ENCODE measurements at regions not wholly inside any gene's neighbourhood (a gene's known extent, or its start where the extent isn't known, plus 50 kb on each side); places are given as distances from the start of the nearest gene placed in this dataset.

- no peak for TF ChIP-seq CTCF (conservative IDR thresholded peaks at IDR 0.05)
- TF ChIP-seq ZFX (IDR thresholded peaks at IDR 0.05), result no peak
Observed at GRCh38 chr18:60157810-60158209, 214.8 kb downstream of the MC4R start.

GRCh38 chr18:60153376-60153775, 219.2 kb downstream of the MC4R start:
- no peak for TF ChIP-seq ZFX (IDR thresholded peaks at IDR 0.05)
- TF ChIP-seq CTCF (conservative IDR thresholded peaks at IDR 0.05), result no peak
- H3K27ac ChIP-seq, result no peak overlapping the region

More at GRCh38 chr18:60157810-60158209, 214.8 kb downstream of the MC4R start:
- no peak overlapping the region for H3K27ac ChIP-seq

- TF ChIP-seq CTCF (conservative IDR thresholded peaks at IDR 0.05) (no peak), ZFX (IDR thresholded peaks at IDR 0.05) (no peak)
Observed at GRCh38 chr18:60149316-60149715, 223.3 kb downstream of the MC4R start.

GRCh38 chr18:60147323-60147722, 225.3 kb downstream of the MC4R start:
- H3K27ac ChIP-seq, result no peak overlapping the region
- TF ChIP-seq CTCF (conservative IDR thresholded peaks at IDR 0.05) (no peak), ZFX (IDR thresholded peaks at IDR 0.05) (no peak)

More at GRCh38 chr18:60149316-60149715, 223.3 kb downstream of the MC4R start:
- no peak overlapping the region for H3K27ac ChIP-seq

GRCh38 chr18:60146220-60146960, 226.2 kb downstream of the MC4R start:
- TF ChIP-seq ZFX (IDR thresholded peaks at IDR 0.05) (no peak), CTCF (conservative IDR thresholded peaks at IDR 0.05) (no peak)
- no peak overlapping the region for H3K27ac ChIP-seq

- no peak overlapping the region for H3K27ac ChIP-seq
- no peak for TF ChIP-seq CTCF (conservative IDR thresholded peaks at IDR 0.05)
- no peak for TF ChIP-seq ZFX (IDR thresholded peaks at IDR 0.05)
Observed at GRCh38 chr18:60145776-60146175, 226.8 kb downstream of the MC4R start.

GRCh38 chr18:60134806-60135205, 235.0 kb downstream of the PMAIP1 start:
- no peak overlapping the region for H3K27ac ChIP-seq
- TF ChIP-seq CTCF (conservative IDR thresholded peaks at IDR 0.05) (no peak), ZFX (IDR thresholded peaks at IDR 0.05) (no peak)

Measured in C4-2B (cell line).